HepG2 (cell line): ENCODE measurements at regions not wholly inside any gene's neighbourhood (a gene's known extent, or its start where the extent isn't known, plus 50 kb on each side); places are given as distances from the start of the nearest gene placed in this dataset.

Source experiments
- IKZF1 ChIP-seq: fragments of 450-650 bp; IDR thresholded peaks from 2 replicates; pipeline ENCODE4 v1.7.1; 2016
- NR2F1 ChIP-seq, 2 experiments: fragments of 450-650 bp in 1 of 2; formaldehyde crosslinking in 1 of 2; IDR thresholded peaks; 2 replicates each; pipeline versions ENCODE4 v1.5.0 to v1.6.1; 2016 to 2020; ENCODE audit warnings: mild to moderate bottlenecking in 1 of 2, missing compliant biosample characterization in 1 of 2, missing genetic modification reagents in 1 of 2, moderate library complexity in 1 of 2

DNA sequence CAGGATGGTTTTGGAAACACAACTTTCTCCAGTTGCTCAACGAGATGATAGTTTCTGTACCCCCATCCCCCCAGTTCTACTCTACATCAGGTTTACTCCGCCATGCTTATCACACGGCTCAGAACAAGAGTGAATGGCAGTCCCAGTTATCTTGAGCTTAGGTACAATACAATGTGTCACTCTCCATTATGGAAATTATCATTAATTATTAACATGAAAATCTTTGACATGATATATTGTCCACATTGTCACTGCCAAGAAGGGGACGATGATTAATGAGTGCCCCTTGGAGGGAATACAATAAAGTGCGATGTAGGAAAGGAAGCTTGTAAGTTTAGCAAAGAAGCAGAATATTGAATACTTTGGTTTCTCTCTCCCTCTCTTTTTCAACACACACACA, 252.6 kb upstream of the CFAP20DC start:
- TF ChIP-seq IKZF1, result no peak
- TF ChIP-seq NR2F1 (CRISPR knock-in tag; IDR thresholded peaks at IDR 0.05), result no peak
